NCI-H2171 (cell line): ENCODE measurements at regions not wholly inside any gene's neighbourhood (a gene's known extent, or its start where the extent isn't known, plus 50 kb on each side); places are given as distances from the start of the nearest gene placed in this dataset.
A peak's percentile ranks its signal among the peaks of the same experiment; 100 is the strongest.

Experiments
- DNase-seq: peaks from one replicate; lab custom pipeline; 2025; lab: John Stamatoyannopoulos, UW

- DNase-seq: no peak
Observed at GRCh38 chr5:161134083-161134482, 282.1 kb upstream of the ATP10B start.

DNA sequence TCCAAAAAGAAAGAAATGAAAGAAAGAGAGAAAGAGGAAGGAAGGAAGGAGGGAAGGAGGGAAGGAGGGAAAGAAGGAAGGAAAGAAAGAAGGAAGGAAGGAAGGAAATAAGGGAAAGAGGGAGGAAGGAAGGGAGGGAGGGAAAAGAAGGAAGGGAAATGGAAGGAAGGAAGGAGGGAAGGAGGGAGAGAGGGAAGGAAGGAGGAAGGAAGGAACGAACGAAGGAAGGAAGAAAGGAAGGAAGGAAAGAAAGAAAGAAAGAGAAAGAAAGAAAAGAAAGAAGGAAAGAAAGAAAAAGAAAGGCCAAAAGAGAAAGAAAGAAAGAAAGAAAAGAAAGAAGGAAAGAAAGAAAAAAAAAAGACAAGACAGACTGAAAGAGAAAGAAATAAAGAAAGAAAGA lies 263.9 kb upstream of the ATP10B start:
- no peak for DNase-seq

- no peak for DNase-seq
Observed at GRCh38 chr5:161112371-161112770, 260.4 kb upstream of the ATP10B start.

GRCh38 chr5:161105525-161105924 lies 253.5 kb upstream of the ATP10B start:
- DNase-seq: no peak

DNA sequence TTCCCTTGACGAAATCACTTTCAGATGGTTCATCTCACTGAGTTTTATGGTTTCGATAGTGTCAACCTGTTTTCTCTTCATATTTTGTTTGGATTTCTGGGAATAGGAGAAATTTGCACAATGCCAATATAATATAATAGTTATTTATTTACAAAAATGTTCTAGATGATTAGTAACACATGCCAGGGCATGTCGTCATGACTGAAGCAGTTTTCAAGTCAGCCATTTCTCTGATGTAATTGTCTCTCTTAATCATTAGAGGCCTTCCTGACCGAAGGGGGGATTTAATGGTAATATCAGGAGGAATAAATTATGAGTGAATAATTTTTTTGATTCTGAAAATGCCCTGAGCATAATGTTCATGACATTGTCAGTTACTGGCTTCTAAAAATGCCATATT lies 246.5 kb upstream of the ATP10B start:
- DNase-seq: no peak

DNA sequence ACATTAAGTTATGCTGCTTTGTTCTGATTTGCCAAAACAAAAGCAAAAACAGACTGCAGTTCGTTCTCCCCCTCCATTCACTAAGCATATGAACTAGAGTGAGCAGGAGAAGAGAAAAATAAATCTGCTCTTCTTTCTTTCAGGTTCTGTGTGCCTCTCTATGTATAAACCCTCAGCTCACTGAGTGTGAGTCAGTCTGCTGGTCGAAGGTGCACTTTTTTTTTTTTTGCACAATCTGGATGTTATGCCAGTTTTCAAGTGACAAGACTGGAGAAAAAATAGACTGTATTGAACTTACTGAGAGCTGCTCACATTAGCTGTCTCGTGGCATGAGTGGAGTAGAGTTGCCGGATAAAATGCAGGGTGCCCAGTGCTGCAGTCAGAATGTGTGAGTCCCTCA lies 244.6 kb upstream of the ATP10B start:
- DNase-seq: no peak

DNA sequence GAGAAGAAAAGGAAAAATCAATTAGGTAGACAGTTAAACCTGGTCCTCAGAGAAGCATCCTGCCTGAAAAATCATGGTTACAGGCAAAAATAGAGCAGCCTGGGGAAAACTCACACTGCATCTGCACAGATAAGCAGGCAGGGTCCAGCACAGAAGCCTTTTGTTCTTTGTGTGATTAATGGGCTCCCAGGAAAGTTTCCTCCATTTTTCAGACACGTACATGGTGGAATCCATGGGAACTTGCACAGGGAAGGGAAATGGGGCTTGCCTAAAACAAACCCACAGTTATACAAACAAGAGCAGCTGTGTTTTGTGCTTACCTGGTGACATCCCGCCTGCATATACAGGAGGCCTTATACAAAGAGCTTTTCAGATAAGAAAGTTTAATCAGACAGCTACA lies 243.9 kb upstream of the ATP10B start:
- DNase-seq: no peak

- no peak for DNase-seq
Observed at GRCh38 chr5:161094411-161094810, 242.4 kb upstream of the ATP10B start.

- DNase-seq: no peak
Observed at GRCh38 chr5:161093100-161093499, 241.1 kb upstream of the ATP10B start.

- no peak for DNase-seq
Observed at GRCh38 chr5:161089569-161089968, 237.6 kb upstream of the ATP10B start.

DNA sequence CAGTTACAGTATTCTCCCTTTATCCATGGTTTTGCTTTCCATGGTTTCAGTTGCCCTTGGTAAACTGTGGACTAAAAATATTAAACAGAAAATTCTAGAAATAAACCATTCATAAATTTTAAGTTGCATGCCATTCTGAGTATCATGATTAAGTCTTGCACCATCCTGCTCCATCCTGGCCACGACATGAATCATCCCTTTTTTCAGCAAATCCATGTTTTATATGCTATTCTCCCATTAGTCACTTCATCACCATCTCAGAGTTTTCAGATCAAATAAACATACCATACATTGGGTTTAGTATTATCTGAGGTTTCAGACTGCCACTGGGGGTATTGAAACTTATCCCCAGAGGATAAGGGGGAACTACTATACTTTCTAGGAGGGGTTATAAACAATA lies 234.4 kb upstream of the ATP10B start:
- DNase-seq: no peak

GRCh38 chr5:161085056-161085455 lies 233.0 kb upstream of the ATP10B start:
- DNase-seq: no peak

DNA sequence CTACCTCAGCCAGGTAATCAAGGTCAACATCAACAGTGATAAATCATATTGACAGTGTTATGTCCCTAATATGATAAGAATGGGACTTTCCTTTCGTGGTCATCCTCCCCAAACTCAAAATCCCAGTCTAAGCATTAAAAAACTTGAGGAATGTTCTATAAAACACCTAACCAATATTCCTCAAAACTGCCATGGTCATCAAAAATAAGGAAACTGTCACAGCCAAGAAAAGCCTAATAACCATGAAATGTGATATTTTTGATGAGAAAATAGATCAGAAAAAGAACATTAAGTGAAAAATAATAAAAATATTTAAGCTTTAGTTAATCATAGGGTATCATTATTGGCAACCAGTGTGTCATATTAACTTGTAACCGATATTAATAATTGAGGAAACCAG lies 232.1 kb upstream of the ATP10B start:
- DNase-seq: no peak

DNA sequence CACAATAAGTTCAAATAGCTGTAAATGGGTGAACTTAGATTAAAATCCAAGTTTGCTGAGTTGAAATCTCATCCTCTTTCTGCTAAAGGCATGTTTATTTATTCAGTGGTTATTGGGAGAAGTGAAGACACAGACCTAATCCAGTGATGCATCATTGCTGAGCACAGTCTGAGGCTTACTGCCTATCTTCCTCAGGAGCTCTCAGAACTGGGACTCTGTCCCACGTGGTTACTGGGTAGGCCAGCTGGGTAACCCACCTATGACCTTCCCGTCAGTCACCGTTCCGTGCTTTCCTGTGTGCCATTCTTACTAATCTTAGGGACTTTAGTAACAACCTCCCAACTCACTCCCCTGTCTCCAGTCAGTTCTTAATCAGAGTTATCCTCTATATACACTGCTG lies 226.8 kb upstream of the ATP10B start:
- DNase-seq: no peak

- no peak for DNase-seq
Observed at GRCh38 chr5:161077936-161078545, 226.0 kb upstream of the ATP10B start.

- DNase-seq: no peak
Observed at GRCh38 chr5:161077496-161077895, 225.5 kb upstream of the ATP10B start.

DNA sequence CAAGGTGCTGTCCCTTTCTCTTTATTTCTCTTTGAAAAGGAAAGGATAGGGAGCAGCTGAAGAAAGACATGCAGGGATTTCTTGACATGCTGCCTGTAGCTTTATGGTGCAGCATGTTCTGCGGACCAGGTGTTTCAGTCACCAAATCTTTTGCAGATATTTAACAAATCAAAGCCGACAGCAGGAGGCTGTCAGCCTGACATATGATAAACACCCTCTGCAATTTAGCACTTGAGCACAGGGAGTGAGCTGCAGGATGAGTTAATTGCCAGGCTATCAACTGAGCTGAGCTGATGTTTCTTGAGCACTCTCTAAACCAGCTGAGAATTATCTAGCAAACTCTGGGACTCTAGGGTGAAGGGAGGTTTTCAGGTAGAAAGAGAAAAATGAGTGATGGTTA lies 212.8 kb upstream of the ATP10B start:
- DNase-seq: peak; percentile 58

GRCh38 chr5:161064297-161064696 lies 212.3 kb upstream of the ATP10B start:
- DNase-seq: no peak

GRCh38 chr5:161058781-161059180 lies 206.8 kb upstream of the ATP10B start:
- DNase-seq: peak; percentile 64

GRCh38 chr5:161051920-161052500 lies 200.0 kb upstream of the ATP10B start:
- no peak for DNase-seq

- DNase-seq: no peak
Observed at GRCh38 chr5:161047024-161047423, 195.0 kb upstream of the ATP10B start.

DNA sequence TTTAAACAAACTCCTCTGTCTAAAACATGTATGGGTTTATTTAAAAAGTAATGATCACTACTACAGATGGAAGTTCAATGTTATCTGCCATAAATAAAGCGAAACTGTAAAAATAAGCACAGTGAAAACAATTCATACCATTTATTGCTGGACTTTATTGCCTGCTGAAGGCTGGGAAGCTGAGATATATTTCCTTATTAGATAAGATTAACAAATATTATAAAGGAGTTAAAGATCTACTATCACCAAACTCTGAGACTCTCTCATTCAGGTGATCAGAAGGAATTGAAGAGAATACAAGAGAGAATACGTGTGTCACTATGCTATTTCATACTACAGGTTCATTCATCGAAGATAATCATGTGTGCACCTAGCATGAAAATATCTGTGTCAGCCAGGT lies 190.9 kb upstream of the ATP10B start:
- DNase-seq: no peak

- no peak for DNase-seq
Observed at GRCh38 chr5:161042443-161042842, 190.4 kb upstream of the ATP10B start.

DNA sequence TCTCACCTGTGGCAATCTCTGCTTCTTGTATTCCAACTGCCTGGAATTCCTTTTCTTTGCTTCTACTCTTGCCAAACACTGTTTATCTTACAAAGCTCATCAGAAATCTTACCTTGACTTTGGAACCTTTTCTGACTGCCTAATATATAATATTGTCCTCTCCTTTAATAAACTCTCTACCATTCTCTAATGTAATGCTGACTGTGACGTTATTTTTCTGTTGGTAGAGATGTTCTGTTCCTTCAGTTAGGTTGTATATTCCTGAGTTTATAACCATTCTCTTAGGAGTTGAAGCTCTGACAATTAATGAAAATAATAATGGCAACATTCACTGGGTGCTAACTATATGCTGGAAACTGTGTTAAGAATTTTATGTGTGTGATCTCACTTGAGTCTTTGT lies 188.8 kb upstream of the ATP10B start:
- DNase-seq: no peak
